Aorta (tissue), 5 donors: ENCODE measurements at regions not wholly inside any gene's neighbourhood (a gene's known extent, or its start where the extent isn't known, plus 50 kb on each side); places are given as distances from the start of the nearest gene placed in this dataset.

Source experiments
- ATAC-seq: fragments of 200-7000 bp; cut with Tn5 transposase; one replicate; pipeline ENCODE4 v1.9.1; 2022; ENCODE audit warnings: moderate library complexity; ENCODE audit not compliant: low FRiP score
- DNase-seq, 2 donors: peaks; one replicate each; pipeline ENCODE4 v3.0.0-alpha.2; 2020
- H3K27ac ChIP-seq, 2 donors: one replicate each; pipeline ENCODE4 v1.5.1; 2013; ENCODE audit warnings: low read length in 2 of 2, mild to moderate bottlenecking in 2 of 2, moderate library complexity in 2 of 2, control low read depth in 1 of 2, inconsistent platforms in 1 of 2, low read depth in 1 of 2
- H3K27me3 ChIP-seq, 2 donors: one replicate each; pipeline ENCODE4 v1.6.1; 2013; ENCODE audit warnings: control low read depth in 1 of 2, low read length in 1 of 2, mild to moderate bottlenecking in 1 of 2, moderate library complexity in 1 of 2; ENCODE audit not compliant: insufficient read depth in 2 of 2, control insufficient read depth in 1 of 2
- H3K36me3 ChIP-seq, 2 donors: one replicate each; pipeline ENCODE4 v1.6.1; 2013; ENCODE audit warnings: control low read depth in 1 of 2, low read length in 1 of 2, mild to moderate bottlenecking in 1 of 2; ENCODE audit not compliant: insufficient read depth in 2 of 2, control insufficient read depth in 1 of 2
- H3K4me1 ChIP-seq, 2 donors: one replicate each; pipeline ENCODE4 v1.6.1; 2013; ENCODE audit warnings: low read length in 2 of 2, control low read depth in 1 of 2, mild to moderate bottlenecking in 1 of 2, moderate library complexity in 1 of 2; ENCODE audit not compliant: insufficient read depth in 2 of 2, control insufficient read depth in 1 of 2
- H3K4me3 ChIP-seq, 2 donors: one replicate each; pipeline ENCODE4 v1.5.1; 2013; ENCODE audit warnings: low read length in 2 of 2, control low read depth in 1 of 2, mild to moderate bottlenecking in 1 of 2
- H3K9me3 ChIP-seq: one replicate; pipeline ENCODE4 v1.6.1; 2013; ENCODE audit warnings: mild to moderate bottlenecking, low read length; ENCODE audit not compliant: control insufficient read depth
- WGBS, 2 donors: extraction: QIAGEN DNeasy Blood & Tissue Kit; methylation state at CpG; one replicate each; pipeline ENCODE4 v1.1.7; 2013; 5-methylcytosine and 5-hydroxymethylcytosine counted together
- intact Hi-C, 2 donors: fragments of 100-400 bp; cut with DNase I; formaldehyde crosslinking; loops; one replicate each; pipeline versions ENCODE4 v1.14.2 to v1.15.0; 2022
- donor health status: healthy with polysubstance abuse.
- donor health status: Bipolar disorder and iron deficiency.
- donor health status: DM: no; HTN: no; CAD: no.
- donor health status: DM: no; HTN: no; CAD: no.
- donor health status: DM: yes; HTN: yes; CAD: no.

- Histone ChIP-seq H3K9me3 (no peaks in the 10 kb centered on the region), H3K27me3 (no peaks in the 10 kb centered on the region), H3K4me1 (no peaks in the 10 kb centered on the region), H3K27ac (no peak overlapping the region), H3K36me3 (no peaks in the 10 kb centered on the region), H3K4me3 (no peak overlapping the region)
- DNase-seq (no peak), ATAC-seq (no peak)
- intact Hi-C loops, result no loop called here
- WGBS, 2 donors, result 83% methylated on average over 8 of the region's 8 CpGs
These were observed 474.2 kb upstream of the RGMA start for GRCh38 chr15:93563218-93563617.

DNA sequence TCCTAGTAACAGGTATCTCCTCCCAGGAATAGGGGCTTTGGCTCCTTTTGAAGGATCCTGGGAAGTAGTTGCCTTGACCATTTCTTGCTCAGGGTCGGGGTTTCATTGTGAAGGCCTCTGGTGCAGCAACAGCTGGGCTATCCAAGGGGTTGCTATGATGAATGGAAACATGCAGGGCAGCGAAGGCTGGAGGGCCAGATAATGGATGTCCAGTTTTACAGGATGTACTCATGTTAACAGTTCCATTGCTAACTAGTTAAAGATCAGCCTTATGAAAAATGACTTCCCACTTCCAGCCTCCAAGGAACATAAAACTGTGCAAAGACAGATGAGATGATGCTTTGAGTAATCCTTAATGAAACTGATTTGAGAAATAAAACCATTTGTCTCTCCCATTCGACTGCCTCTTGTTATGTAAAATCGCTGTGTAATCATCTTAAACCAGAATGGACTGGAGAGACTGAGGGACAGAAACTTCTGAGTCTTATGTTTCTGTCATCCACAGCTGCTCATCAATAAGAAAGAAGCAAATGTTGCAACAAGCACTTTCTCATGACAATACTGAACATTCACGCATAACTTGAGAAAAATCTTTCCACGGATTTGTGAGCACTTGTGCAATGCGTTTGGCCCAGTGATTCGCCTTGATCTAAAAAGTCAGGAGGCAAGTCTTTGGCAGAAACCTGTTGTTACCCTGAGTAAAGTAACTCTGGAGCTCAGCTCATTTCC is 473.5 kb upstream of the RGMA start:
- Histone ChIP-seq H3K27me3 (no peaks in the 10 kb centered on the region), H3K4me1 (no peaks in the 10 kb centered on the region), H3K4me3 (no peak overlapping the region), H3K36me3 (no peaks in the 10 kb centered on the region), H3K9me3 (peaks cover 1% of the 10 kb centered on the region), H3K27ac (no peak overlapping the region)
- no peak for DNase-seq
- no peak for ATAC-seq
- intact Hi-C loops, result no loop called here
- WGBS, 2 donors, result 81 to 83% methylated on average over 8 of the region's 8 CpGs

DNA sequence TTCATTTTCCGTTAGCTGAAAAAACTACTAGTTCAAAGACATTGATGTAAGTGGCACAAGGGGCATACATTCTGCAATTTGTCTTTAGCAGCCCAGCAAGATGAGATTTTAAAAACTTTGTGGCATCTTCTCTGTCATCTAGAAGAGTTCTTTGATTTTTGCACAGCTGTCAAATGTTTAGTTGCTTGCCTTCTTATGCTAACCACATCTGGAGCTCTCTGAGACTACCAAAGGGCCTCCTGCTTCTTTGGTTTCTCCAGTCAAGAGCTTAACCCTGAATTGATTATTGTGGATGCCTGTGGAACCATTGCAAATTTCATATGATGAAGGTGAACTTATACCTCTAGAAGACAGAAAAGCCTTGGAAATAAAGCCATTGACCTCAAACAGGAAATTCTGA is 468.7 kb upstream of the RGMA start:
- Histone ChIP-seq H3K27ac (no peak overlapping the region), H3K4me1 (no peaks in the 10 kb centered on the region), H3K9me3 (peaks cover 3% of the 10 kb centered on the region), H3K27me3 (no peaks in the 10 kb centered on the region), H3K4me3 (no peak overlapping the region), H3K36me3 (no peaks in the 10 kb centered on the region)
- no peak for ATAC-seq
- no peak for DNase-seq
- intact Hi-C loops, result no loop called here
- 96% methylated on average over 1 of the region's 1 CpG for WGBS, 2 donors

DNA sequence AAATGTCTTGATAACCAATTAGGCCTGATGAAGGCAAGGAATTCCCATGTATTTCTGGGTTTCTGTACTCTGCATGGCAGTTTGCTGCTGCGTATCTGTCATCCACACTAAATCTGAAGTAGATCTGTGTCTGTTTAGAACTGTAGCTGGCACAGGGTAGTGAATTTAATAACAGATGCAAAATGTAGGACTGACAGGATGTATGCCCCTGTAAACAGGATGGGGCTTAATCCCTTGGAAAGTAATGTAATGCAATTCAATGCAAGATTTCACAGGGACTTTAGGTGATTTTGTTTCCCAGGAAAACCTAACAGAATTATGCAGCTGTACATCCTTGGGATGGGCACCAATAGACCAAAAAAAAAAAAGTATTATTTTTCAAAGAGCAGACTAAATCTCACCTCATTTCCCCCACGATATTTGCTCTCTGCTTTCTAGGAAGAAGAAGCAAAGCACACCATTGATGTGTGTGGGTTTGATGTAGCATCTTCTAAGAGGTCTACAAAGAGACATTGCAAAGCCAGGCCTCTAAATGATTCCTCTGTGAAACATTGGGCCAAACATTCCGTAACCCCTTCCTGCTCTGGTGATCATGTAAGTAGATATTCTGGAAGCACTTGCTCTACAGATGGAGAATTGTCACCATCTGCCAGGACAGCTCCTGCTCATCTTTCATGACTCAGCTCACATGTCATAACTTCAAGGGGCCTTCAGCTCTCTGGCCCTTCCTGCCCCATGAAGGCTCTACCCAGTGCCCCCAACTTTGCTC is 464.3 kb upstream of the RGMA start:
- H3K27ac ChIP-seq, result no peak overlapping the region
- intact Hi-C loops, result no loop called here
- DNase-seq, result no peak
- H3K4me3 ChIP-seq, result no peak overlapping the region
- no peaks in the 10 kb centered on the region for H3K36me3 ChIP-seq
- 54 to 60% methylated on average over 3 of the region's 3 CpGs for WGBS, 2 donors
- no peak for ATAC-seq
- peaks cover 3% of the 10 kb centered on the region for H3K9me3 ChIP-seq
- no peaks in the 10 kb centered on the region for H3K27me3 ChIP-seq
- H3K4me1 ChIP-seq, result no peaks in the 10 kb centered on the region

- DNase-seq (no peak), ATAC-seq (no peak)
- 82 to 83% methylated on average over 3 of the region's 3 CpGs for WGBS, 2 donors
- intact Hi-C loops, result no loop called here
- no peaks in the 10 kb centered on the region for H3K27me3 ChIP-seq
- H3K9me3 ChIP-seq, result peaks cover 1% of the 10 kb centered on the region
- H3K4me3 ChIP-seq, result no peak overlapping the region
- H3K27ac ChIP-seq, result no peak overlapping the region
- H3K4me1 ChIP-seq, result no peaks in the 10 kb centered on the region
- no peaks in the 10 kb centered on the region for H3K36me3 ChIP-seq
These were observed 454.1 kb upstream of the RGMA start for GRCh38 chr15:93543093-93543492.

GRCh38 chr15:93527374-93528050 is 438.5 kb upstream of the RGMA start:
- no peaks in the 10 kb centered on the region for H3K36me3 ChIP-seq
- H3K27ac ChIP-seq, result no peak overlapping the region
- intact Hi-C loops, result no loop called here
- ATAC-seq (no peak), DNase-seq (no peak)
- H3K4me1 ChIP-seq, result no peaks in the 10 kb centered on the region
- no peaks in the 10 kb centered on the region for H3K9me3 ChIP-seq
- 30 to 34% methylated on average over 5 of the region's 5 CpGs for WGBS, 2 donors
- no peak overlapping the region for H3K4me3 ChIP-seq
- H3K27me3 ChIP-seq, result no peaks in the 10 kb centered on the region

- H3K4me3 ChIP-seq, result no peak overlapping the region
- ATAC-seq (no peak), DNase-seq (no peak)
- WGBS, 2 donors, result 75 to 78% methylated on average over 6 of the region's 6 CpGs
- H3K36me3 ChIP-seq, result no peaks in the 10 kb centered on the region
- H3K27me3 ChIP-seq, result no peaks in the 10 kb centered on the region
- no peaks in the 10 kb centered on the region for H3K4me1 ChIP-seq
- intact Hi-C loops, result no loop called here
- no peak overlapping the region for H3K27ac ChIP-seq
- no peaks in the 10 kb centered on the region for H3K9me3 ChIP-seq
These were observed 435.4 kb upstream of the RGMA start for GRCh38 chr15:93524432-93524831.

- ATAC-seq (no peak), DNase-seq (no peak)
- intact Hi-C loops, result no loop called here
- 72 to 77% methylated on average over 7 of the region's 7 CpGs for WGBS, 2 donors
- Histone ChIP-seq H3K4me1 (no peaks in the 10 kb centered on the region), H3K27ac (no peak overlapping the region), H3K27me3 (no peaks in the 10 kb centered on the region), H3K4me3 (no peak overlapping the region), H3K9me3 (no peaks in the 10 kb centered on the region), H3K36me3 (no peaks in the 10 kb centered on the region)
These were observed 434.5 kb upstream of the RGMA start for GRCh38 chr15:93523481-93523880.
